Omental fat pad (tissue), 3 donors: ENCODE measurements at regions not wholly inside any gene's neighbourhood (a gene's known extent, or its start where the extent isn't known, plus 50 kb on each side); places are given as distances from the start of the nearest gene placed in this dataset.
"Not testable (repeated sequence)": the region's sequence is repeated elsewhere in the genome, so short reads cannot be mapped to it uniquely, and the experiment has no call there.

Experiments used
- ATAC-seq: fragments of 150-250 bp; one replicate; pipeline ENCODE4 v1.9.1; 2016; ENCODE audit warnings: mild to moderate bottlenecking, moderate library complexity; ENCODE audit not compliant: low FRiP score
- DNase-seq: peaks from one replicate; pipeline ENCODE4 v3.0.0-alpha.2; 2019; ENCODE audit warnings: low spot score
- TF ChIP-seq, protein P1 (sequence below), 3 donors: fragments of 450-650 bp; IDR thresholded peaks; one replicate each; pipeline ENCODE4 v1.5.1; 2016 to 2017; ENCODE audit warnings: antibody characterized with exemption in 3 of 3, mild to moderate bottlenecking in 3 of 3, moderate library complexity in 2 of 3

DNA sequence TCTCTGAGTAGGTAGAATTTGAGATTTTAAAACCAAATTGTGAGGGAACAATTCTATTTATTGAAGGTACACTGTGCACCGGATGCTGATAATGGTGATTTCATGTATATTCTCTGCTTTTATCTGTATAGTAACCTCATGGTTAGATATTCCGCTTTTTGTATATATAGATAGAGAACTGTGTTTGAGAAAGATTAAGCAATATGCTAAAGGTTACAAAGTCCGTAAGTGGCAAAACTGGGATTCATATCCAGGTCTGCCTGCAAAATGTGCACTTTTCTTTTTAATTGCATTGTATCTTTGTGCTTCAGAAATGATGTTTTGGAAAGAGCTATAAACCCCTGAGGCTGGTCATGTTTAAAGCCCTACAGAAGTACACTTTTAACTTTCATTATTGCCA is 635.4 kb upstream of the NECTIN3 start:
- ATAC-seq (no peak), DNase-seq (no peak)
- TF ChIP-seq, protein P1, sequence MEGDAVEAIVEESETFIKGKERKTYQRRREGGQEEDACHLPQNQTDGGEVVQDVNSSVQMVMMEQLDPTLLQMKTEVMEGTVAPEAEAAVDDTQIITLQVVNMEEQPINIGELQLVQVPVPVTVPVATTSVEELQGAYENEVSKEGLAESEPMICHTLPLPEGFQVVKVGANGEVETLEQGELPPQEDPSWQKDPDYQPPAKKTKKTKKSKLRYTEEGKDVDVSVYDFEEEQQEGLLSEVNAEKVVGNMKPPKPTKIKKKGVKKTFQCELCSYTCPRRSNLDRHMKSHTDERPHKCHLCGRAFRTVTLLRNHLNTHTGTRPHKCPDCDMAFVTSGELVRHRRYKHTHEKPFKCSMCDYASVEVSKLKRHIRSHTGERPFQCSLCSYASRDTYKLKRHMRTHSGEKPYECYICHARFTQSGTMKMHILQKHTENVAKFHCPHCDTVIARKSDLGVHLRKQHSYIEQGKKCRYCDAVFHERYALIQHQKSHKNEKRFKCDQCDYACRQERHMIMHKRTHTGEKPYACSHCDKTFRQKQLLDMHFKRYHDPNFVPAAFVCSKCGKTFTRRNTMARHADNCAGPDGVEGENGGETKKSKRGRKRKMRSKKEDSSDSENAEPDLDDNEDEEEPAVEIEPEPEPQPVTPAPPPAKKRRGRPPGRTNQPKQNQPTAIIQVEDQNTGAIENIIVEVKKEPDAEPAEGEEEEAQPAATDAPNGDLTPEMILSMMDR (IDR thresholded peaks at IDR 0.05), result no peak

DNA sequence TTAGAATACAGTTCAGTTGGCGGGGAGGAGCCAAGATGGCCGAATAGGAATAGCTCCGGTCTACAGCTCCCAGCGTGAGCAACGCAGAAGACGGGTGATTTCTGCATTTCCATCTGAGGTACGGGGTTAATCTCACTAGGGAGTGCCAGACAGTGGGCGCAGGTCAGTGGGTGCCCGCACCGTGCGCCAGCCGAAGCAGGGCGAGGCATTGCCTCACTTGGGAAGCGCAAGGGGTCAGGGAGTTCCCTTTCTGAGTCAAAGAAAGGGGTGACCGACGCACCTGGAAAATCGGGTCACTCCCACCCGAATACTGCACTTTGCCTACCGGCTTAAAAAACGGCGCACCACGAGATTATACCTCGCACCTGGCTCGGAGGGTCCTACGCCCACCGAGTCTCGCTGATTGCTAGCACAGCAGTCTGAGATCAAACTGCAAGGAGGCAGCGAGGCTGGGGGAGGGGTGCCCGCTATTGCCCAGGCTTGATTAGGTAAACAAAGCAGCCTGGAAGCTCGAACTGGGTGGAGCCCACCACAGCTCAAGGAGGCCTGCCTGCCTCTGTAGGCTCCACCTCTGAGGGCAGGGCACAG is 631.5 kb upstream of the NECTIN3 start:
- not testable (repeated sequence) for DNase-seq, ATAC-seq

DNA sequence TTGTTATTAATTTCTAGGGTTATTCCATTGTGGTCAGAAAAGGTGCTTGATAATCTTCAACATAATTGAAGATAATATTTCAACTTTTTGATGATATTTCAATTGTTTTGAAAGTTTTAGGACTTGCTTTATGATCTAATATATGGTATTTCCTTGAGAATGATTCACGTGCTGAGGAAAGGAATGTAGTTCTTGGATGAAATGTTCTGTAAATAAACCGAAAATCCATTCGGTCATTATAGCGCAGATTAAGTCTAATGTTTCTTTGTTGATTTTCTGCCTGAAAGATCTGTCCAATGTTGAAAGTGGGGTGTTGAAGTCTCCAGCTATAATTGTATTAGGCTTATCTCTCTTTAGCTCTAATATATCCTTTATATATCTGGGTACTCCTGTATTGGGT is 617.5 kb upstream of the NECTIN3 start:
- TF ChIP-seq, protein P1 (IDR thresholded peaks at IDR 0.05), result no peak
- ATAC-seq, result no peak

DNA sequence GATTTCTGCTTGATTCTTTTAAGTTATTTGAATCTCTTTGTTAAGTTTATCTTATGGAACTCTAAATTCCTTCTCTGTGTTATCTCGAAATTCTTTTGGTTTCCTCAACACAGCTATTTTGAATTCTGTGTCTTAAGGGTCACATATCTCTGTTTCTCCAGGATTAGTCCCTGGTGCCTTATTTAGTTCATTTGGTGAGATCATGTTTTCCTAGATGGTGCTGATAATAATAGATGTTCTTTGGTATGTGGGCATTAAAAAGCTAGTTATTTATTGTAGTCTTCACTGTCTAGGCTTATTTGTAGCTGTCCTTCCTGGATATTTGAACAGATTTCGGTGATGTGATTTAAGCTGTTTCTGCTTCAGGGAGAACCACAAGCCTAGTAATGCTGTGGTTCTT is 615.6 kb upstream of the NECTIN3 start:
- DNase-seq, result no peak
- no peak for ATAC-seq
- TF ChIP-seq, protein P1 (IDR thresholded peaks at IDR 0.05), result no peak

More for the DNA sequence above, 617.5 kb upstream of the NECTIN3 start:
- no peak for DNase-seq

DNA sequence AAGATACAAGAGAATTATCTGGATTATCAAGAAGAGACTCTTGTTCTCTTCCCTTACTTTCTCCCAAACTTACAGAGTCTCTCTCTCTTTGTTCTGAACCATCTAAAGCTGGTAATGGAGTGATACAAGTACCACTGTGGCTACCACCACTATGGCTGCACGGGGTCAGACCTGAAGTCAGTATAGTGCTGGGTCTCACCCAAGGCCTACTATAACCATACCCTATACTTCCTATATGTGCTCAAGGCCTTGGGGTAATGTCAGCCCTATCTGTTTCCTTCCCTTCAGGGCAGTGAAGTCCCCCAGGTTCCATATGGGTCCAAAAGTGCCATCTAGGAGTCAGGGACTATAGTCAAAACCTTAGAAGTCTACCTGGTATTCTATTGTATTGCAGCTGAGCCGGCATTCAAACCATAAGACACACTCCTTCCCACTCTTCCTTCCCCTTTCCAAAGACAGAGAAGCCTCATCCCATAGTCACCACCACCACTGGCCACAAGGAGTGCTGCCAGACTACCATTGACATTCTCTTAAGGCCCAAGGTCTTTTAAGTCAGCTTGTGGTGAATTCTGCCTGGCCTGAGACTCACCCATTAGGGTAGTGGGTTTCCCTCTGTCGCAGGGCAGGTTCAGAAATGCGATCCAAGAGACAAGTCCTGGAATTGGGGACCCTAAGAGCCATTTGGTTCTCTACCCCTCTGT is 615.0 kb upstream of the NECTIN3 start:
- no peak for ATAC-seq
- TF ChIP-seq, protein P1 (IDR thresholded peaks at IDR 0.05), result no peak
- DNase-seq, result no peak

DNA sequence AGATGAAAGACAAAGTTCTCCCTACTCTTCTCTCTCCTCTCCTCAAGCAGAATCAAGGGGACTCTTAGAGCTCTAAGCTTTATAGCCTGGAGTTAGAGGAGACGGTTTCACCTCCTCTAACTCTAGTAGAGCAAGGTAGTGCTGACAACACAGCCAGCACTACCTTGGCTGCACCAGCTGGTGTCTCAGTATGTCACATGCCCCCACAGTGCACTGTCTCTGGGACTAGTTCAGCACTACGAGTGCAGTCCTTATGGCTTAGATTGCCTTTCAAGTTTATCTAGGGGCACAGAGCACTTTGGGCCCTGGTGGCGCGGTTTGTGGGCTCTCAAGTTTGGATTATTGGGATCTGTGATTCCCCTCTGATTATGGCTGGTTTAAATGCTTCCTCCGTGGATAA is 614.1 kb upstream of the NECTIN3 start:
- DNase-seq, result no peak
- TF ChIP-seq, protein P1 (IDR thresholded peaks at IDR 0.05), result no peak
- ATAC-seq, result no peak

DNA sequence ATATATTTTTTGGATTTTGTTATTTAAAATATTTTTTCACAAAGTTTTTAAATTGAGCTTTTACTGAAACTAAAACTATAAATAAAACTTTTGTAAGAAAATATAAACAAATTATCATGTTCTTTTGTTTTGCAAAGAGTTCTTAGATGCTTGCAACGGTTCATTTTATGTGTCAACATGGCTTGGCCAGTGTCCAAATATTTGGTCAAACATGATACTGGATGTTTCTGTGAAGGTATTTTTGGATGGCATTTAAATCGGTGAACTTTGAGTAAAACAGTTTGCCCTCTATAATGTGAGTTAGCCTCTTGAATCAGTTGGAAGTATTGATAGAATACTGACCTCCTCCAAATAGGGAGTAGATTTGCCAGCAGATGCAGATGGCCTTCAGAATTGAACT is 612.6 kb upstream of the NECTIN3 start:
- ATAC-seq, result no peak
- DNase-seq, result no peak
- TF ChIP-seq, protein P1 (IDR thresholded peaks at IDR 0.05), result no peak
